A549 (cell line): ENCODE measurements at regions not wholly inside any gene's neighbourhood (a gene's known extent, or its start where the extent isn't known, plus 50 kb on each side); places are given as distances from the start of the nearest gene placed in this dataset.

ENCODE experiments used
- POLR2A ChIP-seq: IDR thresholded peaks from 2 replicates; pipeline ENCODE4 v1.6.1; 2012; ENCODE audit warnings: mild to moderate bottlenecking, low read length
- ZNF302 ChIP-seq: fragments of 250-450 bp; sonication (Bioruptor Pico); IDR thresholded peaks from 2 replicates; pipeline ENCODE4 v1.9.0; 2021; ENCODE audit warnings: inconsistent platforms, mild to moderate bottlenecking, moderate library complexity

- TF ChIP-seq ZNF302 (CRISPR knock-in tag) (no peak), POLR2A (no peak)
Observed at GRCh38 chr13:50340146-50340545, 324.9 kb downstream of the KCNRG start.
